ENCODE measurements at regions not wholly inside any gene's neighbourhood (a gene's known extent, or its start where the extent isn't known, plus 50 kb on each side); places are given as distances from the start of the nearest gene placed in this dataset.
"Not testable (repeated sequence)": the region's sequence is repeated elsewhere in the genome, so short reads cannot be mapped to it uniquely, and the experiment has no call there.

DNA sequence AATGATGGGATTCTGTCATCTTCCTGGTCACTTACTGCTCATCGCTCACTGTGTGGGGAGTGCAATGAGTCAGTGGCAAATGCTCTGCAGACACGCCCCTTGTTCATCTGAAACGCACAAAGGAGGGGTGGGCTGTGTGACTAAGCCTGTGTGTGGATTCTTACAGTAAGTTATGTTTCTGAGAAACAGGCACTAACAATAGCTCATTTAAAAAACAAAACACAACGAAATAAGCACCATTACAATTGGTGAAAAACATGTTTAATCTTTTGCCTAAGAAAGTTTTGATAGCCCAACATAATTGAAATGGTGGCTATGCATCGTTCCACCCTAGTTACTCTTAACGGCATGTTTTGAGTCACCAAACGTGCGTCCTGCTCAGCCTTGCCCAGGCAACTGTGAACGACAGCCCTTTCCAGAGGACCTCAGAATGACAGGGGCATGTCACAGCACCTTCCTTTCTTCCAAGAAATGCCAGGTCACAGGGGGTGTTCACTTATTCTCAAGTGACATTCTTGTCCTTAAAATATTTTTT is 118.4 kb upstream of the SGK1 start:
- peak; percentile 77 for DNase-seq (ENCODE audit: low read depth, low spot score)

DNA sequence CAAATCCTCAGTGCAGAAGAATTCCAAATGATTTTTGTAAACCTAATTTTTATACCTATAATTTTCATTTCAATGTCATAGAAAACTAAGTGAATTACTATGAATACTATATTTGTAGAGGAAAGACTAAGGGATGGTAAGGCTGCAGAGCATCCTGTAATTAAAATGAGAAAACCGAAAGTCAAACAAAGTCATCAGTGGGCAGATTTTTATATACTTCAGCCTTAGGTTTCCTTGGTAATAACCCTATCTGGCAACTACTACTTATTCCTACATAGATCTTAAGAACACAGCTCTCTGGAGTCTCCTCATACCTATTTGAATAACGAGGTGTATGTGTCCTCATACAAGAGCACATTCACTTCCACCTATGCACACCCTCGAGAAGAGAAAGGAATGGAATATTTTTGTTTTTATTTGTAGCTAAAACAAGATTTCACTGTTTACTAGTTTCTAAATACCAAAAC is 117.9 kb upstream of the SGK1 start:
- DNase-seq (ENCODE audit: low read depth, low spot score): no peak

DNA sequence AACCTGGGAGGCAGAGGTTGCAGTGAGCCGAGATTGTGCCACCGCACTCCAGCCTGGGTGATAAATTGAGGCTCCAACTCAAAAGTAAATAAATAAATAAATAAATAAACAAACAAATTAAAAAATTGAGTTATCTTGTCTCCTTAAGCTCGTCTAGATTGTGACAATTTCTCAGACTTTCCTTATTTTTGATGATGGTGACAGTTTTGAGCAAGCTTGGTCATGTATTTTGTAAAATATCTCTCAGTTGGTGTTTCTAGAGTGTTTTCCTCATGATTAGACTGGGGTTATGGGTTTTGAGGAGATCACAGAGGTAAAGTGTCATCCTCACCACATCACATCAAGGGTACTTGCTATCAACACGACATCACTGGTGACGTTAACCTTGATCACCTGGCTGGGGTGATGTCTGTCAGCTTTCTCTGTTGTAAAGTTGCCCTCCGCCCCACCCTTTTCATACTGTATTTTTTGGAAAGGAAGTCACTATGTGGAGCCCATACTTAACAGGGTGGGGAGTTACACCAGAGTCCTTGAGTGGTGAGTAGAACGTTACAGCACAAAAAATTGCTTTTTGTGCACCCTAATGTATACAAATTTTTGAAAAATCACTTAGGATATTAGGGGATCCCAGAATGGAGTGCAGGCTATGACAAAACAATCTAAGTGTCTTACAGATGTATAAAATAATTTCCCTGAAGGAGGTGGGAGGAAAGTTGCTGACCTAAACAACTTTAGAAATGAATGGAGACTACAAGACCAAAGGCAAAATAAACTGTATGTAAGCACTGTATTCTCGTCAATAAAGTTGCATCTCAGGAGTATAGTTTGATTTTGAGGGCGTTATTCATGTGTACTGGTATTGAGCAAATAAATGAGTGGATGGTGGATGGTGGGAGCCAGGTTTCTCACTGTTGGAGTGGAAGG is 116.4 kb upstream of the SGK1 start:
- DNase-seq (ENCODE audit: low read depth, low spot score): no peak

DNA sequence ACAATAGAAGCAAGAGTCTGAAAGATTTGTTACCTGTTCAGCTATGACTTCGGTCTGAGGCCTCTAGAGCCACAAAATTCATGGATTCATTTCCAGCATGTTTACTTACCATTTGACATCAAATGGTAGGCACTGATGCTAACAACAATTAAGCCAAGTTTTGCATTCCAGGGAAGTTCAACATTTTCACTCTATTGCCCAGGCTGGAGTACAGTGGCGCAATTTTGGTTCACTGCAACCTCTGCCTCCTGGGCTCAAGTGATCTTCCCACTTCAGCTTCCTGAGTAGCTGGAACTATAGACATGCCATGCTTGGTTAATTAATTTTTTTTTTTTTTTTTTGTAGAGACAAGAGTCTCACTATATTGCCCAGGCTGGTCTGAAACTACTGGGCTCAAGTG is 114.1 kb upstream of the SGK1 start:
- no peak for DNase-seq (ENCODE audit: low read depth, low spot score)

DNA sequence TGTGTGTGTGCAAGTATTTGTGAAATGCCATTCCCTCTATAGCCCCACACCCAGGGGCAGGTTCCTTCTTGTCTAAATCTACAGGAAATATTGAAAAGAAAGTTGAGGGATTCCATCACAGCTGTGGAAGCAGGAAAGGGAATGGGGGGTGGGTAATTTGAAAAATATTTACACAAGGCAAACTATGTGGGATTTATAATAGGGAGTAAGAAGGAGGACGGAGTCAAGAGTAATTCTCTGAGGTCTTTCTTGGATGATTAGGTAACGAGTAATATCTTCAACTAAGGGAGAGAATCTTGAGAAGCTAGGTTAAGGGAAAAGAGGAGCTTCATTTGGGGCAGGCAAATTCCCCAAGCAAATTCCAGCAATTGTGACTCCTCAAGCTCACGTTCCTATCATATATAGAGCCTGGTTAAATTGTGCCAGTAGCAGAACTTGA is 113.5 kb upstream of the SGK1 start:
- DNase-seq (ENCODE audit: low read depth, low spot score): no peak

DNA sequence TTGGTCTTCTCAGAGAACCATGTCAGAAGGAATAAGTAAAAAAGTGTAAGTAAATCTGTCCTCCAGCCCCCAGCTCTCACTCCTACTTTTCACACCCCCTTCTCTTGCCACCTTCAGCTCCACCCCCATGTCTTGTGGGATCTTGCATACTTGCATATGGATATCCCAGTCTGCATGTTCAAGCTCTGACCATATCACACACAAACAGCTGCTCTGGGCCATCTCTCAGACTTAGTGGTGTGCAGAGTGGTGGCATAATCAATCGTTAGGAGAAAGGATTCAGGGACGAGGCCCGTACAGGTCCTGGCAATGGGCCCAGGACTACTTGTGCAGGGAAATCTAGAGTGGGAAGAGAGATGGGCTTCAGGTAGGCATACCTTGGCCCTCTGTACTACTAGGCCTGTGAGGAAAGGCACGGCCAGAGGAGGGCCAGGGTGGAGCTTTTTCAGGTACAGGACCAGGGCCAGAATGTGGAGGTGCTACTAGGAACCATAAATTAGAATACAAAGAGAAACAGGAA is 112.0 kb upstream of the SGK1 start:
- DNase-seq (ENCODE audit: low read depth, low spot score): no peak

DNA sequence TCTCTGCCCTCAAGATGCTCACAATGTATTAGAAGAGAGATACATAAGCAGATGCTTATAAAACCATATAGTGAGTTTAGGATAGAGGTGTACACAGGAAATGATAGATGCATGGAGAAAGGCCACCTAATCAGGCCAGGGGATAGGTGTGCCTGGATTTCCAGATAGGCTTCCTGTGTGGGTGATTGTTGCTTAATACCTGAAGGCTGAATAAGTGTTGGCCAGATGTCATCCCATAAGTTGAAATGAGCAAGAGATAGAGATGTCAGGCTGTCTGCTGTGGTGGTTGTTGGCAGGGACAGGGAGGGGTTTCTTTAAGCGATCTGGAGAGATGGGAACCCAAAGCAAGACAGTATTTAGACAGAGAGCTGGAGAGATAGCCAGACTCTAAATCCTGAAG is 109.8 kb upstream of the SGK1 start:
- no peak for DNase-seq (ENCODE audit: low read depth, low spot score)

DNA sequence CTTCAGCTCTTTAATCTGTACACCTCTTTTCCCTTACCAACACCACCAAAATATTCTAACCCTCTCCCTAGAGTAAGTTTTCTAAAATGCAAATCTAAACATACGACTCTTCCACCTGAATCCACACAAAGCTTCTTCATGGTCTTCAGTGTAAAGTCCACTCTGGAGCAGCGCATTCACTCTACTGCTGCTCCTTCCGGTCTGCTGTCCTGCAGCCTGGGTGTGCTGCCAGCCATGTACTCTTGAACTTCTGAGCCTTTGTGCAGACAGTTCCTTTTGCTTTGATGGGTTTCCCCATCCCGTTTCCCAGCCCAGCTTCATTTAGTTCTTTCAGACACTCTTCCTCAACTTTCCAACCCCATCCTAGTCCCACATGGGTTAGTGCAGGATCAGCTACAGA is 108.7 kb upstream of the SGK1 start:
- no peak for DNase-seq (ENCODE audit: low read depth, low spot score)

DNA sequence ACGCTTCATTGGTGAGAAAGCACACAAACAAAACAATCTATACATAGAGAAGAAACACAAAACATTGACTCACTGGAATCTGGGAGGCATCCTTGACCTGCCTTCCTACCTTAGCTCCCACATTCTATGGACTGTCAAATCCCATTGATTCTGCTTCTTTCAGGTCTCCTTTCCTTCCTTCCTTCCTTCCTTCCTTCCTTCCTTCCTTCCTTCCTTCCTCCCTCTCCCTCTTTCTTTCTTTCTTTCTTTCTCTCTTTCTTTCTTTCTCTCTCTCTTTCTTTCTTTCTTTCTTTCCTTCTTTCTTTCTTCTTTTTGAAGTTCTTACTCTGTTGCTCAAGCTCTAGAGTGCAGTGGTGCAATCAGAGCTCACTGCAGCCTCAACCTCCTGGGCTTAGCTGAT is 108.0 kb upstream of the SGK1 start:
- DNase-seq (ENCODE audit: low read depth, low spot score): not testable (repeated sequence)

DNA sequence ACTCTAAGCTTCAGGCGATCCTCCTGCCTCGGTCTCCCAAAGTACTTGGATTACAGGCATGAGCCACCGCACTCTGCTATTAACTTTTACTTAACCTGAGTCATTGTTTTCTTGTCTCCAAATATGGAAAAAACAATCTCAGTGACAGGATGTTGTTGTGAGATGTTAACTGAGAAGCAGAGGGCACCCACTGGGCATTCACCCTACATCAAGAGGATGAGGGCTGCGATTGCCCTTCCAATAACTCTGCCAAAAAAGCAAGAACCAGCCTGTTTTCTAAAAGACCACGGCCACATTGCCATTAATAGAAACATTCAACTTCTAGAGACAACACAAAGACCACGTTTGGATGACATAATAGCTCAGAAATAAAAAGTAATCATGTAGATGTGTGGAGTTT is 107.6 kb upstream of the SGK1 start:
- DNase-seq (ENCODE audit: low read depth, low spot score): no peak

DNA sequence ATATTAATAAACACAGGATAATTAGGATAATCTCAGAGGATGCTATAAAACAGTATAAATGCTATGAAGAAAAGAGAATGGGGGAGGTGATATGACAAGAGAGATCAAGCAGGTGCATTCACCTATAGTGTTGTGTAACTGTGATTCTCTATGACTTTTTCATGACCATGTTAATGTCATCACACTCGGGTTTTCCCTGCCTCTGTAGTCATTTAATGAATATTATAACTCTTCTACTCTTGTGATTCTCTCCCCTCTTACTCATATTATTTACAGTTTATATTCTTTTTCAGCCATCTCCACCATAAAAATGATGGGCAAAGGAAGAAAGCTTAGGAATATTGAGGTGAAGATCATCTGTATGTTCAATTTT is 106.9 kb upstream of the SGK1 start:
- no peak for DNase-seq (ENCODE audit: low read depth, low spot score)

DNA sequence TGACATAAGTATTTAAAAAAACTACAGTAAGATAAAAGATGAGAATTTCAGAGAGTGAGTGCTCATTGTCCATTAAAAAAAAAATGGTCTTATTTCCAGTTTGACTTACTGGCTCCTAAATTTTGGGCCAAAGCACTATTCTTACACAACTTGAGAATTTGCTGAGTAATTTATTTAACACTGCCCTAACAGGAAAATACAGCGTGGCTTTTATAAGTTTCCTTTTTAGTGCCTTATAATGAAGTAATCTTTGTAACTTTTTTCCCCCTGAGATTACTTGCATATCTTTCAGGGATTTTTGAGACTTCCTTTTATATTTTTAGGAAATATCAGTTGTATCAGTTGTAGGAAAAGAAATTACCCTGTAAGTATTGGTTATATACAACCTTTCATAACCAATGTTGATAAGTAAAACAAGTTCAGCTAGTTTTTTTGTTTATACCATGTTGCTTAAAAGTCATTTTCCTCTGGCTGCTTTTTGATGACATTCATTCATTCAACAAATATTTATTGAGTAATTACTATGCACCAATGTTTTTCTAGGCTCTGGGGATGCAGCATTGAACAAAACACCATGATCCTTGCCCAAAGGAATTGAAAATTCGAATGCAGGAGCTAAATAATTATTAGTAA is 106.4 kb upstream of the SGK1 start:
- no peak for DNase-seq (ENCODE audit: low read depth, low spot score)

DNA sequence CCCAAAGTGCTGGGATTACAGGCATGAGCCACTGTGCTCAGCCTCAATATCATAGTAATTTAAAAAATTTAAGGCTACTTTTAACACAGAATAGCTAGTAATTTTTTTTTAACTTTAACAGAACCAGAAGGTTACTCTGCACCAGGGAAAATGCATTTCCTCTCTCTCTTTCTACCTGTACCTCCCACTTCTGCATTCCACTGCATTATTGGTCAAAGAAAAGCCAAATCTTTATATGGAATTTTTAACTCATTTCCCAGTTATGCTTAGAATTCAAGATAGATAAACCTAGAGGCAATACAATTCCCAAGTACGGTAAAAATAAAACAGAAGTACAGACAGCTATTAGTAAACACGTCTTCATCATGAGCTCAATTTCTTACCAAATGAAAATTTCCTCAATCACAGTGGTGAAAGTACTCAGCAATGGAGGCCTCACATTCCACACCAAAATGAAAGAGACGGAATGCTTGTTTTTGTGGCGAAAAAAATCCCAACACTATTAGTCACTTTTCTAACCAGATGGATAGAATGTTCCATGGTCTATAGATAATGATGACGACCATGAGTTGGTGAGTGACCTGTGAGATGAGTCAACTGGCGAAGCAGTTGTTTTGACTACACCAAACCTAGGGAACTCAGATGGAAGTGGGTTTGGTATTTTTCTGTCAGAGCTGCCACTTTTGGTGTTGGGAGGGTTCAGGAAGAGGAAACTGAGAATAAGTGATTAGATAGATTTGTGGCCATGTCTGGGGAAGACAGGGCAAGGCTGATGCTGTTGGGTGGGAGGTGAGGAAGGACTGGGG is 104.7 kb upstream of the SGK1 start:
- DNase-seq (ENCODE audit: low read depth, low spot score): peak; percentile 66

DNA sequence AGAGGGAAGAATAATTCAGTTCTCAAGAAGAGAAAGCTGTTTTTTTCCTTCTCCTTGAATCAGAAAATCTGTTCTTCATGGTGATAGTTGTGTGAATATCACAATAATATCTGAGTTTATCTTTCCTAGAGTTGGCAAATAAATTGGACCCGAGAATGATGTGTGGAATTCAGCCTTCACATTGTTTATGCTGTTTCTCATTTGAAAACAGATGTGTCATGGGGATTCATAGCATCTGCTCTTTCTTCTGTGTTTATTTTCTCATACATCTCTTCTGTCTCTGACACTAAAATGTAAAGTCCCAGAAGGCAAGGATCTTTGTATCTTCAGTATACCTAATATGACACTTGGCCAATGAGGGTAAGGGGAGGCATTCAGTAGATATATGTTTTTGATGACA is 103.6 kb upstream of the SGK1 start:
- no peak for DNase-seq (ENCODE audit: low read depth, low spot score)

DNA sequence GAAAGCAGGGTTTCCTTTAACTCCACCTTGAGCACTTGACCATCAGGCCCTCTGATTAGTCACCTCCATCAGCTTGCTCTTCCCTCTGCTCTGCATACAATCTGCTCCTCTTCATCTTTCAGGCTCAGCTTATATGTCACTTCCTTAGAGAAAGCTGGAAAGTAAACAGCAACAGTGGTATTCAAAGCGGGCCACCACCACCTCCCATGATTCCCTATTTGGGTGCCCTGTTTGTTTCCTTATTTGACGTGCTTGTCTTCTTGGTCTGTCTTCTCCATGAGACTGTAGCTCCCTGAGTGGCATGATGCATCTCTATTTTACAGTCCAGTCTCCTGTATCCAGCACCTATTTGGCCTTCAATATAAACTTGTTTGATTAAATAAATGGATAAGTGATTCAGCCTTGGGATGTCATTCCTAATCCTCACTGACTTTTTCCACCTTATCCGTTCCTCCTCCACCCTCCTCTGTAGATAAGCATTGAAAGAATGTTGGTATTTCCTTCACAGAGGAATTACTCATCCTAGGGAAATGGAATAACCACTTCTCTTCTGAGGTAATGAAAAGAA is 102.8 kb upstream of the SGK1 start:
- DNase-seq (ENCODE audit: low read depth, low spot score): no peak

DNA sequence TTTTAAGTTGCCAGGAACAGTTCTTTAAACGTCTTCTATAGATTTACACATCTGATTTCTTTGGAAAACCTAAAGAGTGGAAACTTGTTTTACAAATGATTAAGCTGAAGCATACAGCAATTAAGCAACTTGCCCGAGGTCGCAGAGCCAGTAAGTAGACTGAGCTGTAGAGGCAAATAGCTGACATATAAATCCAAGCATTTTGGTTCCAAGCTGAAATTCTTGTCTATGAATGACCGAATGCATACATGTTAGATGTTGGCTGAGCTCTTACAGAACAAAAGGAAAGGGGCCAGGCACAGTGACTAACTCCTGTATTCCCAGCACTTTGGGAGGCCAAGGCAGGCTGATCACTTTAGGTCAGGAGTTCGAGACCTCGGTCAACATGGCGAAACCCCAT is 101.8 kb upstream of the SGK1 start:
- no peak for DNase-seq (ENCODE audit: low read depth, low spot score)

DNA sequence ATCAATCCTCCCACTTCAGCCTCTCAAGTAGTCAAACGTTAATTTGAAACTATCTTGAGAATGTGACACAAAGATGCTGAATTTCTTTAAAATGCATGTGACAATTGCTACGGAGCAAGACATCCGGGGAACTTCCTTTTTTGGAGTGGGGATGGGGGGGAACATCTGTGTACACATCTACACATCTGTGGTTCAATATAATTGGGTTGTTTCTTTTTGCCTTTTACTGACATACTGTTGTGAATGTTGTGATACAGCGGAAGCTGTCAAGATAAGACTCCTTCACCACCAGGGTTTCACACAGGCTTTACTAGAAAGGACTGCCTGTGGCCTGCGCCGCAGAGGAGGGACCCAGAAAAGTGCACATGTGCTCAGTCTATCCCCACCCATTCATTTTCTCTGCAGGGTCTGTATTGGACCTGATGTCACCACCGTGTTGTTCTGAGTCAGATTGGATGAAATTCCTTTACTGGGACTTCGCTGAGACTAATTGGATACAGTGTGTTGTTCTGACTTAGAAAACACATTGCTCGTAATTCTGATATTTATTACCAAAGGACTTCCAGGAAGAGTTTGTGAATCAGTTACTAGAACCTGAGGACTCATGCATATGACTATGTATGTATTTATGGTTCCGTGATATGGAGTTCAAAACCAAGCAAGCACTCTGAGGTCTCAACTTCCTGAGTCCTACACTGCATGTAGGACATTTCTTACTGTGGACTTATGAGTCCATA is 98.7 kb upstream of the SGK1 start:
- no peak for DNase-seq (ENCODE audit: low read depth, low spot score)

DNA sequence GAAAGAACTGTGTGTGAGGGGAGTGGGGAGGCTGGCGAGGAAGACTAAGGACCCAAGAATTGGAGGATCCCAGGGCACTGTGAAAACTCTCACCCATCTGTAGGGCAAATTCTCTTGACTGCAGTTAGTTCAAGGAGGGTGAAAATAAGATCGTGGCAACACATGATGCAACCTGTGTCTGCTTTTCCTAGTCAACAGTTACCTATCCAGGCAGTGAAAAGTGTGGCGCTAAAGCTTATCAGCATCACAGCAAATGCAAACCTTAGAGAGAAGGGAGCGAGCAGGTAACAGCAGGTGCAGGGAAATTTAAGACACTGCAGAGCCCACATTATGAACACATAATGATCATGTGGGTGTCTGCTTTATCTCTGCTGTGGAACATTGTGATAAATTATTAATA is 97.7 kb upstream of the SGK1 start:
- DNase-seq (ENCODE audit: low read depth, low spot score): no peak

DNA sequence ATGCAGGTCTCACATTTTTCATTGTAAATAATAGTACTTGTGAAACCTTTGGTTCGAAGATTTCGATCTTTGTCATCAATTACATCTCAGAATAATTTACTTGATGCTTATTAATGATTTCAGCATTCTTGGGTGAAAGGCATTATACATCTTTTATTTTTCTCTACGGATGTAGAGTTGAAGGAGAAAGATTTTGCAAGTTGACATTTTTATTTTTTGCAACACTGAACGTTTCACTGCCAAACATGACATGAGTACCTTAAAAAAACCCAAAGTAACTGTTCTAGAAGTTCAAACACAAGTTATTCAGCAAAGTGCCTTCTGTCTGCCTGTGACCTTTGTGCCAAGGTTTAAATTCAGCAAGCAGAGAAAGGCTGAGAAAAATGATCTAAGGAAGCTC is 97.3 kb upstream of the SGK1 start:
- DNase-seq (ENCODE audit: low read depth, low spot score): no peak

DNA sequence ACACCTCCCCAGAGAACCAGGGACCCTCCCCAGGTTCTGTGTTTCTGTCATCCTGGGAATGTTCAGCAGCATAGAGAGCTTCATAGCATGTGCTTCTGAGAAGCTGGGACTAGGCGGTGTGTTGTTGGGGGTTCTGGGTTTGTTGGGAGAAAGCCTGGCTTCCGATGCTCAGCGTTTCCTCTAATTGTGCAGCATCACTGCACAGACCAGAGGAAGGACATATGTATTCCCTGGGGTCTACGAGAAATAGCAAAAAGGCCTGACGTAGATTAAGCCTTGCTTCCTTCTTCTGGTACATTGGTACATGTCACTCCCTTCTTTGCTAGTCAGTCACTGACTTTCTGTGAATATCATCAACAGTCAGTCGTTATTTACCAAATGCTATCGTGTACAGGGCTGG is 96.9 kb upstream of the SGK1 start:
- DNase-seq (ENCODE audit: low read depth, low spot score): no peak

DNA sequence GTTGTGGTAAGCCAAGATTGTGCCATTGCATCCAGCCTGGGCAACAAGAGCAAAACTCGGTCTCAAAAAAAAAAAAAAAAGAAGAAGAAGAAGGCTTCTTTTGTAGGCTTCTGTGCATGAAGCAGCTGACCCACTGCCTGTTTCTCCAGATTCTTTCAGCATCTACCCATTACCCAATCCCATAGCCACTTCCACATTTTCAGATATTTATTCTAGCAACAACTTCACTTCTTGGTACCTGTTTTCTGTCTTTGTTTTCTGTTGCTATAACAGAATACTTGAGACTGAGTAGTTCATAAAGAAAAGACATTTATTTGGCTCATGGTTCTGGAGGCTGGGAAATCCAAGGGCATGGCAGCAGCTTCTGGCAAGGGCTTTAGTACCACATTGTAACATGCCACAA is 95.3 kb upstream of the SGK1 start:
- DNase-seq (ENCODE audit: low read depth, low spot score): no peak

All from smooth muscle cell of the brain vasculature (primary cell).